ENCODE measurements at regions not wholly inside any gene's neighbourhood (a gene's known extent, or its start where the extent isn't known, plus 50 kb on each side); places are given as distances from the start of the nearest gene placed in this dataset.

GRCh38 chr10:21090609-21091082 lies 193.5 kb upstream of the NEBL start:
- no peak overlapping the region for H3K4me3 ChIP-seq (ENCODE audit: low read depth, low read length)
- no peak for TF ChIP-seq CTCF (IDR thresholded peaks at IDR 0.05; ENCODE audit: control insufficient read depth, extremely low read depth, insufficient read depth)
- DNase-seq (ENCODE audit: low read depth) = no peak

- no peak for DNase-seq (ENCODE audit: low read depth)
- H3K4me3 ChIP-seq (ENCODE audit: low read depth, low read length) = no peak overlapping the region
- TF ChIP-seq CTCF (IDR thresholded peaks at IDR 0.05; ENCODE audit: control insufficient read depth, extremely low read depth, insufficient read depth) = no peak
Observed at GRCh38 chr10:21087476-21087875, 190.4 kb upstream of the NEBL start.

- DNase-seq (ENCODE audit: low read depth) = no peak
- no peak for TF ChIP-seq CTCF (IDR thresholded peaks at IDR 0.05; ENCODE audit: control insufficient read depth, extremely low read depth, insufficient read depth)
- no peak overlapping the region for H3K4me3 ChIP-seq (ENCODE audit: low read depth, low read length)
Observed at GRCh38 chr10:21084700-21085099, 187.6 kb upstream of the NEBL start.

GRCh38 chr10:21083861-21084260 lies 186.8 kb upstream of the NEBL start:
- no peak for TF ChIP-seq CTCF (IDR thresholded peaks at IDR 0.05; ENCODE audit: control insufficient read depth, extremely low read depth, insufficient read depth)
- no peak overlapping the region for H3K4me3 ChIP-seq (ENCODE audit: low read depth, low read length)
- DNase-seq (ENCODE audit: low read depth) = no peak

- TF ChIP-seq CTCF (IDR thresholded peaks at IDR 0.05; ENCODE audit: control insufficient read depth, extremely low read depth, insufficient read depth) = no peak
- DNase-seq (ENCODE audit: low read depth) = no peak
- no peak overlapping the region for H3K4me3 ChIP-seq (ENCODE audit: low read depth, low read length)
Observed at GRCh38 chr10:21082206-21082605, 185.1 kb upstream of the NEBL start.

GRCh38 chr10:21080261-21080660 lies 183.2 kb upstream of the NEBL start:
- H3K4me3 ChIP-seq (ENCODE audit: low read depth, low read length) = no peak overlapping the region
- DNase-seq (ENCODE audit: low read depth) = no peak
- TF ChIP-seq CTCF (IDR thresholded peaks at IDR 0.05; ENCODE audit: control insufficient read depth, extremely low read depth, insufficient read depth) = no peak

- no peak overlapping the region for H3K4me3 ChIP-seq (ENCODE audit: low read depth, low read length)
- DNase-seq (ENCODE audit: low read depth) = no peak
- TF ChIP-seq CTCF (IDR thresholded peaks at IDR 0.05; ENCODE audit: control insufficient read depth, extremely low read depth, insufficient read depth) = no peak
Observed at GRCh38 chr10:21079330-21079658, 182.2 kb upstream of the NEBL start.
